A549 (cell line): ENCODE measurements at regions not wholly inside any gene's neighbourhood (a gene's known extent, or its start where the extent isn't known, plus 50 kb on each side); places are given as distances from the start of the nearest gene placed in this dataset.

Experiments used
- ATAC-seq, 2 experiments: fragments of 200-7000 bp in 1 of 2; fragments of >200 bp in 1 of 2; cut with Nextera tagmentation in 1 of 2; cut with Tn5 transposase in 1 of 2; 3 replicates each; pipeline versions ENCODE4 v1.8.0 to v1.9.1; 2018 to 2020; ENCODE audit warnings: mild to moderate bottlenecking in 1 of 2, moderate library complexity in 1 of 2
- CTCF ChIA-PET: fragments of 300-600 bp; sonication (Branson Sonifier 250); formaldehyde crosslinking; extraction: SDS; loops from one replicate; lab custom pipeline; 2021; ENCODE audit warnings: antibody characterized with exemption, inconsistent platforms; lab: Yijun Ruan, JAX
- POLR2A ChIA-PET: fragments of 350-600 bp; formaldehyde crosslinking; extraction: SDS; loops from one replicate; lab custom pipeline; 2021; ENCODE audit warnings: antibody characterized with exemption, inconsistent platforms; lab: Yijun Ruan, JAX
- DNase-seq, 2 experiments: peaks; one replicate each; pipeline versions ENCODE4 v3.0.0 to v3.0.0-alpha.2; 2011 to 2016; ENCODE audit warnings: low read depth in 1 of 2, low spot score in 1 of 2
- FAIRE-seq: peaks from 2 replicates; lab custom pipeline; 2011; peaks lifted over from hg19 to GRCh38; lab: Jason Lieb, UNC
- H3K27ac ChIP-seq, 2 experiments: fragments of >200 bp; sonication (Bioruptor Twin); formaldehyde crosslinking; 3 replicates each; pipeline ENCODE4 v1.5.1; 2016 to 2017
- H3K4me1 ChIP-seq: fragments of >200 bp; sonication (Bioruptor Twin); formaldehyde crosslinking; 3 replicates; pipeline ENCODE4 v1.6.1; 2016
- H3K4me2 ChIP-seq: fragments of >200 bp; sonication (Bioruptor Twin); formaldehyde crosslinking; 3 replicates; pipeline ENCODE4 v1.6.1; 2016
- H3K4me3 ChIP-seq: fragments of >200 bp; sonication (Bioruptor Twin); formaldehyde crosslinking; 3 replicates; pipeline ENCODE4 v1.5.1; 2016
- H3K9me3 ChIP-seq: fragments of >200 bp; sonication (Bioruptor Twin); formaldehyde crosslinking; 3 replicates; pipeline ENCODE4 v1.6.1; 2016
- BCL3 ChIP-seq: fragments of >200 bp; sonication (Bioruptor Twin); formaldehyde crosslinking; IDR thresholded peaks from 3 replicates; pipeline ENCODE4 v1.6.1; 2016
- BHLHE40 ChIP-seq: IDR thresholded peaks from 2 replicates; pipeline ENCODE4 v1.6.1; 2012; ENCODE audit warnings: low read depth, low read length, inconsistent platforms
- CBX8 ChIP-seq: fragments of 200-600 bp; sonication (generic); IDR thresholded peaks from 2 replicates; pipeline ENCODE4 v1.6.1; 2016
- CHD4 ChIP-seq: fragments of 200-600 bp; sonication (generic); IDR thresholded peaks from 2 replicates; pipeline ENCODE4 v1.6.1; 2016; ENCODE audit warnings: antibody characterized with exemption, mild to moderate bottlenecking, borderline replicate concordance
- EHMT2 ChIP-seq: fragments of 200-600 bp; sonication (generic); IDR thresholded peaks from 2 replicates; pipeline ENCODE4 v1.6.1; 2016; ENCODE audit warnings: antibody characterized with exemption, low read depth, mild to moderate bottlenecking, moderate library complexity
- FOXS1 ChIP-seq: fragments of 250-450 bp; sonication (Bioruptor Pico); IDR thresholded peaks from 2 replicates; pipeline ENCODE4 v1.5.0; 2020; ENCODE audit warnings: mild to moderate bottlenecking, moderate library complexity
- GATA3 ChIP-seq: IDR thresholded peaks from 2 replicates; pipeline ENCODE4 v1.6.1; 2012; ENCODE audit warnings: borderline replicate concordance
- HEYL ChIP-seq: fragments of 250-450 bp; sonication (Bioruptor Pico); IDR thresholded peaks from 2 replicates; pipeline ENCODE4 v1.8.0; 2021; ENCODE audit warnings: mild to moderate bottlenecking, moderate library complexity
- HOXA7 ChIP-seq: fragments of 250-450 bp; sonication (Bioruptor Pico); IDR thresholded peaks from 2 replicates; pipeline ENCODE4 v1.5.0; 2020; ENCODE audit warnings: mild to moderate bottlenecking, moderate library complexity
- HOXB13 ChIP-seq: fragments of 250-450 bp; sonication (Bioruptor Pico); IDR thresholded peaks from 2 replicates; pipeline ENCODE4 v1.5.0; 2020; ENCODE audit warnings: low read depth, mild to moderate bottlenecking, moderate library complexity
- JUNB ChIP-seq: fragments of >200 bp; sonication (Bioruptor Twin); formaldehyde crosslinking; IDR thresholded peaks from 2 replicates; pipeline ENCODE4 v1.6.1; 2016
- MAZ ChIP-seq: fragments of 150-350 bp; IDR thresholded peaks from 2 replicates; pipeline ENCODE4 v1.6.1; 2014; ENCODE audit warnings: antibody characterized with exemption, low read depth, low read length, borderline replicate concordance
- MYC ChIP-seq: IDR thresholded peaks from 2 replicates; pipeline ENCODE4 v1.6.1; 2012; ENCODE audit warnings: mild to moderate bottlenecking, inconsistent platforms, low read length, improper control_type of control experiment, borderline replicate concordance
- NFE2L2 ChIP-seq: fragments of 150-350 bp; conservative IDR thresholded peaks from 2 replicates; pipeline ENCODE4 v1.6.1; 2014; ENCODE audit warnings: low read length
- NR3C1 ChIP-seq: fragments of >200 bp; sonication (Bioruptor Twin); formaldehyde crosslinking; IDR thresholded peaks from 3 replicates; pipeline ENCODE4 v1.6.1; 2017
- PBX3 ChIP-seq: IDR thresholded peaks from 2 replicates; pipeline ENCODE4 v1.6.1; 2012
- PHF8 ChIP-seq: fragments of 200-600 bp; sonication (generic); IDR thresholded peaks from 2 replicates; pipeline ENCODE4 v1.6.1; 2016; ENCODE audit warnings: low read depth, mild to moderate bottlenecking, antibody characterized with exemption, moderate library complexity, borderline replicate concordance
- POLR2AphosphoS2 ChIP-seq: conservative IDR thresholded peaks from 2 replicates; pipeline ENCODE4 v1.6.1; 2012; ENCODE audit warnings: low read length, improper control_type of control experiment, inconsistent platforms
- RARB ChIP-seq: fragments of 250-450 bp; sonication (Bioruptor Pico); IDR thresholded peaks from 2 replicates; pipeline ENCODE4 v1.8.0; 2021; ENCODE audit warnings: mild to moderate bottlenecking, moderate library complexity
- RCOR1 ChIP-seq: fragments of 150-350 bp; IDR thresholded peaks from 2 replicates; pipeline ENCODE4 v1.6.1; 2014; ENCODE audit warnings: antibody characterized with exemption, low read length, low read depth
- SMC3 ChIP-seq: fragments of >200 bp; sonication (Bioruptor Twin); formaldehyde crosslinking; IDR thresholded peaks from 3 replicates; pipeline ENCODE4 v1.6.1; 2018; ENCODE audit warnings: inconsistent platforms
- SREBF2 ChIP-seq: fragments of 450-650 bp; IDR thresholded peaks from 2 replicates; pipeline ENCODE4 v1.6.1; 2014; ENCODE audit warnings: mild to moderate bottlenecking, moderate library complexity
- TFCP2L1 ChIP-seq: fragments of 250-450 bp; sonication (Bioruptor Pico); IDR thresholded peaks from 2 replicates; pipeline ENCODE4 v1.5.0; 2021; ENCODE audit warnings: mild to moderate bottlenecking
- ZSCAN20 ChIP-seq: fragments of 250-450 bp; sonication (Bioruptor Pico); IDR thresholded peaks from 2 replicates; pipeline ENCODE4 v1.8.0; 2022; ENCODE audit warnings: mild to moderate bottlenecking, moderate library complexity
- WGBS: methylation state at CpG from one replicate; pipeline ENCODE4 v1.1.6; 2017; ENCODE audit errors: missing lambda C conversion rate; 5-methylcytosine and 5-hydroxymethylcytosine counted together
- TF ChIP-seq, protein P1 (sequence below): fragments of >200 bp; sonication (Bioruptor Twin); formaldehyde crosslinking; IDR thresholded peaks from 2 replicates; pipeline ENCODE4 v1.6.1; 2016
- TF ChIP-seq, protein P2 (sequence below): IDR thresholded peaks from 2 replicates; pipeline ENCODE4 v1.6.1; 2012
- TF ChIP-seq, protein P3 (sequence below): fragments of 250-450 bp; sonication (Bioruptor Pico); IDR thresholded peaks from 2 replicates; pipeline ENCODE4 v1.5.0; 2021; ENCODE audit warnings: mild to moderate bottlenecking, moderate library complexity, borderline replicate concordance
- TF ChIP-seq, protein P4 (sequence below): IDR thresholded peaks from 2 replicates; pipeline ENCODE4 v1.6.1; 2012; ENCODE audit warnings: low read depth, borderline replicate concordance

- TF ChIP-seq BCL3 (no peak), SMC3 (no peak), PHF8 (no peak), POLR2AphosphoS2 (no peak)
- TF ChIP-seq, protein P1, sequence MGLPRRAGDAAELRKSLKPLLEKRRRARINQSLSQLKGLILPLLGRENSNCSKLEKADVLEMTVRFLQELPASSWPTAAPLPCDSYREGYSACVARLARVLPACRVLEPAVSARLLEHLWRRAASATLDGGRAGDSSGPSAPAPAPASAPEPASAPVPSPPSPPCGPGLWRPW, result no peak
Observed at GRCh38 chr4:19417256-19417655, 834.4 kb upstream of the SLIT2 start (continued).

DNA sequence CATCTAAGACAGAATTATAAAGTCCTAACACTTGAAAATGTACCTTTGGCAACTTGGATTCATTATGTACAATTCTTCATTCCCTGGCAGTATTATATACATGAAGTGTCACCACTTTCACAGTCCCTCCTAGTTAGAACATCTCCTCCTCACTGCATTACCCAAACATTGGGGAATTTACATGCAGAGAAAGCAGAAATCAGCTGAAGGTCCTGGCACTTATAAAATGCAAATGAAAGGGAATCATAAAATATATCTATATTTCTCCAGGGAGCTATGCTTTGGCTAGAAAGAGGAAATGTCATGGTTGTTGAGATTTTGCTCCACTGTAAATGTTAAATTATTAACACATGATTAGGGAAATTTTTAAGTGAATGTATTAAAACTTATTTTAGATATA is 835.6 kb upstream of the SLIT2 start:
- ChIA-PET CTCF (no interaction called here), POLR2A (no interaction called here)
- no peak for DNase-seq
- FAIRE-seq, result no peak
- no peaks in the 10 kb centered on the region for H3K4me1 ChIP-seq
- H3K4me3 ChIP-seq, result no peak overlapping the region
- H3K4me2 ChIP-seq, result no peak overlapping the region
- TF ChIP-seq, protein P2, sequence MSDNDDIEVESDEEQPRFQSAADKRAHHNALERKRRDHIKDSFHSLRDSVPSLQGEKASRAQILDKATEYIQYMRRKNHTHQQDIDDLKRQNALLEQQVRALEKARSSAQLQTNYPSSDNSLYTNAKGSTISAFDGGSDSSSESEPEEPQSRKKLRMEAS, result no peak
- TF ChIP-seq MYC (no peak), FOXS1 (CRISPR knock-in tag) (no peak), TFCP2L1 (CRISPR knock-in tag) (no peak), HOXB13 (CRISPR knock-in tag) (no peak), MAZ (no peak), SREBF2 (no peak), RARB (no peak), PBX3 (no peak), RCOR1 (no peak), CHD4 (no peak)
- TF ChIP-seq, protein P3, sequence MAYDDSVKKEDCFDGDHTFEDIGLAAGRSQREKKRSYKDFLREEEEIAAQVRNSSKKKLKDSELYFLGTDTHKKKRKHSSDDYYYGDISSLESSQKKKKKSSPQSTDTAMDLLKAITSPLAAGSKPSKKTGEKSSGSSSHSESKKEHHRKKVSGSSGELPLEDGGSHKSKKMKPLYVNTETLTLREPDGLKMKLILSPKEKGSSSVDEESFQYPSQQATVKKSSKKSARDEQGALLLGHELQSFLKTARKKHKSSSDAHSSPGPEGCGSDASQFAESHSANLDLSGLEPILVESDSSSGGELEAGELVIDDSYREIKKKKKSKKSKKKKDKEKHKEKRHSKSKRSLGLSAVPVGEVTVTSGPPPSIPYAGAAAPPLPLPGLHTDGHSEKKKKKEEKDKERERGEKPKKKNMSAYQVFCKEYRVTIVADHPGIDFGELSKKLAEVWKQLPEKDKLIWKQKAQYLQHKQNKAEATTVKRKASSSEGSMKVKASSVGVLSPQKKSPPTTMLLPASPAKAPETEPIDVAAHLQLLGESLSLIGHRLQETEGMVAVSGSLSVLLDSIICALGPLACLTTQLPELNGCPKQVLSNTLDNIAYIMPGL (CRISPR knock-in tag), result no peak
- TF ChIP-seq, protein P4, sequence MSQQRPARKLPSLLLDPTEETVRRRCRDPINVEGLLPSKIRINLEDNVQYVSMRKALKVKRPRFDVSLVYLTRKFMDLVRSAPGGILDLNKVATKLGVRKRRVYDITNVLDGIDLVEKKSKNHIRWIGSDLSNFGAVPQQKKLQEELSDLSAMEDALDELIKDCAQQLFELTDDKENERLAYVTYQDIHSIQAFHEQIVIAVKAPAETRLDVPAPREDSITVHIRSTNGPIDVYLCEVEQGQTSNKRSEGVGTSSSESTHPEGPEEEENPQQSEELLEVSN, result no peak
- TF ChIP-seq, all 56 proteins: peak for 0
- Histone ChIP-seq H3K9me3 (no peaks in the 10 kb centered on the region), H3K27ac (no peak overlapping the region)
- no peak for ATAC-seq

GRCh38 chr4:19408490-19408889 is 843.2 kb upstream of the SLIT2 start:
- H3K4me2 ChIP-seq, result no peak overlapping the region
- H3K9me3 ChIP-seq, result no peaks in the 10 kb centered on the region
- no peak overlapping the region for H3K27ac ChIP-seq
- DNase-seq, result no peak
- no peaks in the 10 kb centered on the region for H3K4me1 ChIP-seq
- TF ChIP-seq EHMT2 (no peak), BHLHE40 (no peak), SMC3 (no peak), POLR2AphosphoS2 (no peak), HEYL (CRISPR knock-in tag) (no peak), JUNB (no peak), NR3C1 (no peak), CBX8 (no peak), GATA3 (no peak), HOXA7 (CRISPR knock-in tag) (no peak), ZSCAN20 (CRISPR knock-in tag) (no peak), NFE2L2 (no peak)
- TF ChIP-seq, protein P3 (CRISPR knock-in tag), result no peak
- TF ChIP-seq, protein P2, result no peak
- TF ChIP-seq, all 56 proteins: peak for 0
- no peak overlapping the region for H3K4me3 ChIP-seq
- 0% methylated on average over 1 of the region's 1 CpG for WGBS
- ATAC-seq (no peak), FAIRE-seq (no peak)
- CTCF ChIA-PET, result no interaction called here
- POLR2A ChIA-PET, result no interaction called here
